ENCODE measurements at regions not wholly inside any gene's neighbourhood (a gene's known extent, or its start where the extent isn't known, plus 50 kb on each side); places are given as distances from the start of the nearest gene placed in this dataset.

DNA sequence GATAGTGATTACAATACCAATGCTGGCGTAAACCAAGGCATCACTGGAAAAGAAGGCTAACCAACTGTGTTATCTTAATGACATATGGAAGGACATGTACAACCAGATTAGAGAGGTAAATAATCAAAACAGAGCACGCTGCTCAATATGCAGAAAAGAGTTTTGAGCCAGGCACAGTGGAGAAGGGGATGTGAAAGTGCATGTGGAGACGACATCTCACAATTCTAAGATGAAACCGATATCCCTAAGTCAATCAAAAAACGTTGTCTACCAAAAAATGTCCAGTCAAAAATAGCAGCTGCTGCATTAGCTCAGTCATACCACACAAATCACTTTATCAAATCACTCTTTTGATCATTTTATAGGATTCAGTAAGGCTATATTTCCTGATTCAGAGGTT is 116.3 kb upstream of the OLIG2 start (continued):
- TF ChIP-seq, protein P1, sequence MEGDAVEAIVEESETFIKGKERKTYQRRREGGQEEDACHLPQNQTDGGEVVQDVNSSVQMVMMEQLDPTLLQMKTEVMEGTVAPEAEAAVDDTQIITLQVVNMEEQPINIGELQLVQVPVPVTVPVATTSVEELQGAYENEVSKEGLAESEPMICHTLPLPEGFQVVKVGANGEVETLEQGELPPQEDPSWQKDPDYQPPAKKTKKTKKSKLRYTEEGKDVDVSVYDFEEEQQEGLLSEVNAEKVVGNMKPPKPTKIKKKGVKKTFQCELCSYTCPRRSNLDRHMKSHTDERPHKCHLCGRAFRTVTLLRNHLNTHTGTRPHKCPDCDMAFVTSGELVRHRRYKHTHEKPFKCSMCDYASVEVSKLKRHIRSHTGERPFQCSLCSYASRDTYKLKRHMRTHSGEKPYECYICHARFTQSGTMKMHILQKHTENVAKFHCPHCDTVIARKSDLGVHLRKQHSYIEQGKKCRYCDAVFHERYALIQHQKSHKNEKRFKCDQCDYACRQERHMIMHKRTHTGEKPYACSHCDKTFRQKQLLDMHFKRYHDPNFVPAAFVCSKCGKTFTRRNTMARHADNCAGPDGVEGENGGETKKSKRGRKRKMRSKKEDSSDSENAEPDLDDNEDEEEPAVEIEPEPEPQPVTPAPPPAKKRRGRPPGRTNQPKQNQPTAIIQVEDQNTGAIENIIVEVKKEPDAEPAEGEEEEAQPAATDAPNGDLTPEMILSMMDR (IDR thresholded peaks at IDR 0.05; ENCODE audit: control extremely low read depth in 1 of 3, insufficient read depth in 1 of 3, low read depth in 1 of 3, low read length in 3 of 3) = no peak
